LNCAP (cell line): ENCODE measurements at regions not wholly inside any gene's neighbourhood (a gene's known extent, or its start where the extent isn't known, plus 50 kb on each side); places are given as distances from the start of the nearest gene placed in this dataset.

Experiments
- CTCF ChIP-seq: fragments of 450-650 bp; IDR thresholded peaks from 2 replicates; pipeline ENCODE4 v1.5.1; 2017; ENCODE audit warnings: mild to moderate bottlenecking

- no peak for TF ChIP-seq CTCF
These were observed 562.5 kb downstream of the MN1 start for GRCh38 chr22:27238935-27239510.

- TF ChIP-seq CTCF = no peak
These were observed 562.0 kb downstream of the MN1 start for GRCh38 chr22:27239520-27239919.

- TF ChIP-seq CTCF = no peak
These were observed 561.1 kb downstream of the MN1 start for GRCh38 chr22:27240298-27241075.

GRCh38 chr22:27241430-27242321 is 559.9 kb downstream of the MN1 start:
- TF ChIP-seq CTCF = no peak

GRCh38 chr22:27242474-27242873 is 559.1 kb downstream of the MN1 start:
- TF ChIP-seq CTCF = no peak

- no peak for TF ChIP-seq CTCF
These were observed 558.5 kb downstream of the MN1 start for GRCh38 chr22:27242917-27243589.

GRCh38 chr22:27244328-27244727 is 557.2 kb downstream of the MN1 start:
- TF ChIP-seq CTCF = no peak
